ENCODE measurements at regions not wholly inside any gene's neighbourhood (a gene's known extent, or its start where the extent isn't known, plus 50 kb on each side); places are given as distances from the start of the nearest gene placed in this dataset.

GRCh38 chr10:4671451-4672145 is 154.4 kb upstream of the AKR1E2 start:
- TF ChIP-seq CTCF (optimal IDR thresholded peaks at IDR 0.05 in 1 of 3, IDR thresholded peaks at IDR 0.05 in 1 of 3, conservative IDR thresholded peaks at IDR 0.05 in 1 of 3; ENCODE audit: extremely low read depth in 1 of 3, insufficient read depth in 2 of 3, low read length in 3 of 3) (no peak), EZH2 (IDR thresholded peaks at IDR 0.05; ENCODE audit: low read length) (no peak)

All from keratinocyte (primary cell).